IMR-90 (cell line): ENCODE measurements at regions not wholly inside any gene's neighbourhood (a gene's known extent, or its start where the extent isn't known, plus 50 kb on each side); places are given as distances from the start of the nearest gene placed in this dataset.

Experiments
- ATAC-seq: fragments of 200-7000 bp; cut with Tn5 transposase; 2 replicates; pipeline ENCODE4 v1.9.1; 2020; ENCODE audit warnings: low read depth, mild to moderate bottlenecking, moderate library complexity
- BruUV-seq: library from RNA; stranded (reverse); fragments of 400-500 nt; replicated peaks from 2 replicates; lab custom pipeline; 2021; lab: Mats Ljungman, UMichigan
- CTCF ChIA-PET: fragments of 300-600 bp; formaldehyde crosslinking; extraction: SDS; loops from one replicate; lab custom pipeline; 2021; ENCODE audit warnings: antibody characterized with exemption; lab: Yijun Ruan, JAX
- POLR2A ChIA-PET: fragments of 300-600 bp; sonication (Branson Sonifier 250); formaldehyde crosslinking; loops from one replicate; lab custom pipeline; 2022; ENCODE audit warnings: antibody characterized with exemption; ENCODE audit not compliant: unreplicated experiment; lab: Charles Lee
- DNase-seq: peaks from one replicate; pipeline ENCODE4 v3.0.0; 2013
- H2AFZ ChIP-seq: replicated peaks from 2 replicates; pipeline ENCODE3; 2013; ENCODE audit warnings: low read length, mild to moderate bottlenecking; ENCODE audit not compliant: poor library complexity
- H2AK5ac ChIP-seq: 2 replicates; pipeline ENCODE4 v1.6.1; 2013; ENCODE audit warnings: low read depth, low read length, inconsistent platforms
- H2AK9ac ChIP-seq: replicated peaks from 2 replicates; pipeline ENCODE3; 2013; ENCODE audit warnings: mild to moderate bottlenecking, low read depth, low read length, moderate library complexity; ENCODE audit not compliant: poor library complexity
- H2BK120ac ChIP-seq: 2 replicates; pipeline ENCODE4 v1.6.1; 2013; ENCODE audit warnings: low read depth, low read length, inconsistent platforms
- H2BK15ac ChIP-seq: 3 replicates; pipeline ENCODE4 v1.6.1; 2013; ENCODE audit warnings: low read depth, low read length, inconsistent platforms
- H2BK20ac ChIP-seq: 2 replicates; pipeline ENCODE4 v1.6.1; 2013; ENCODE audit warnings: low read depth, mild to moderate bottlenecking, inconsistent platforms, low read length, moderate library complexity
- H2BK5ac ChIP-seq: 2 replicates; pipeline ENCODE4 v1.6.1; 2013; ENCODE audit warnings: mild to moderate bottlenecking, low read depth, low read length, inconsistent platforms; ENCODE audit not compliant: poor library complexity, severe bottlenecking
- H3K14ac ChIP-seq: replicated peaks from 2 replicates; pipeline ENCODE4 v1.6.1; 2013; ENCODE audit warnings: low read depth, low read length, inconsistent platforms
- H3K18ac ChIP-seq: 2 replicates; pipeline ENCODE4 v1.6.1; 2013; ENCODE audit warnings: low read depth, low read length, control low read depth
- H3K23ac ChIP-seq: 2 replicates; pipeline ENCODE4 v1.6.1; 2013; ENCODE audit warnings: low read depth, low read length, inconsistent platforms
- H3K27ac ChIP-seq: 2 replicates; pipeline ENCODE4 v1.5.1; 2013; ENCODE audit warnings: mild to moderate bottlenecking, control low read depth, low read length; ENCODE audit not compliant: insufficient read depth
- H3K27me3 ChIP-seq: 2 replicates; pipeline ENCODE4 v1.6.1; 2013; ENCODE audit warnings: low read length; ENCODE audit not compliant: control insufficient read depth, insufficient read depth
- H3K36me3 ChIP-seq: 2 replicates; pipeline ENCODE4 v1.6.1; 2013; ENCODE audit warnings: low read length, mixed read lengths; ENCODE audit not compliant: control insufficient read depth, insufficient read depth
- H3K4ac ChIP-seq: 2 replicates; pipeline ENCODE4 v1.6.1; 2013; ENCODE audit warnings: low read depth, low read length, inconsistent platforms
- H3K4me1 ChIP-seq: 2 replicates; pipeline ENCODE4 v1.6.1; 2013; ENCODE audit warnings: low read length, mixed read lengths; ENCODE audit not compliant: control insufficient read depth, insufficient read depth
- H3K4me2 ChIP-seq: 2 replicates; pipeline ENCODE4 v1.6.1; 2013; ENCODE audit warnings: low read depth, mild to moderate bottlenecking, control low read depth, low read length, moderate library complexity
- H3K4me3 ChIP-seq: 2 replicates; pipeline ENCODE4 v1.5.1; 2013; ENCODE audit warnings: low read depth, mild to moderate bottlenecking, control low read depth, low read length, moderate library complexity; ENCODE audit not compliant: insufficient read depth
- H3K56ac ChIP-seq: 2 replicates; pipeline ENCODE4 v1.6.1; 2013; ENCODE audit warnings: low read length, inconsistent platforms; ENCODE audit not compliant: insufficient read depth; ENCODE audit errors: extremely low read depth
- H3K79me1 ChIP-seq, 2 experiments: 2 replicates each; pipeline ENCODE4 v1.6.1; 2013; ENCODE audit warnings: low read length in 2 of 2, inconsistent platforms in 1 of 2, low read depth in 1 of 2
- H3K9ac ChIP-seq: 2 replicates; pipeline ENCODE4 v1.6.1; 2013; ENCODE audit warnings: low read depth, low read length, control low read depth
- H3K9me1 ChIP-seq: 2 replicates; pipeline ENCODE4 v1.6.1; 2013; ENCODE audit warnings: low read length, inconsistent platforms; ENCODE audit not compliant: insufficient read depth
- H3K9me3 ChIP-seq: 2 replicates; pipeline ENCODE4 v1.6.1; 2013; ENCODE audit warnings: low read length; ENCODE audit not compliant: control insufficient read depth, insufficient read depth
- H4K20me1 ChIP-seq: 2 replicates; pipeline ENCODE4 v1.6.1; 2013; ENCODE audit warnings: low read length, inconsistent platforms; ENCODE audit not compliant: insufficient read depth
- H4K5ac ChIP-seq: 2 replicates; pipeline ENCODE4 v1.6.1; 2013; ENCODE audit warnings: mild to moderate bottlenecking, low read depth, low read length, control low read depth
- H4K8ac ChIP-seq, 2 experiments: 2 replicates each; pipeline ENCODE4 v1.6.1; 2013; ENCODE audit warnings: low read depth in 2 of 2, low read length in 2 of 2, control low read depth in 1 of 2, inconsistent platforms in 1 of 2
- H4K91ac ChIP-seq: 2 replicates; pipeline ENCODE4 v1.6.1; 2013; ENCODE audit warnings: low read depth, low read length, inconsistent platforms; ENCODE audit not compliant: insufficient read depth
- BHLHE40 ChIP-seq: fragments of 150-350 bp; IDR thresholded peaks from 2 replicates; pipeline ENCODE4 v1.6.1; 2016; ENCODE audit warnings: mild to moderate bottlenecking, low read depth, low read length
- CEBPB ChIP-seq: IDR thresholded peaks from 2 replicates; pipeline ENCODE4 v1.6.1; 2012; ENCODE audit warnings: low read depth, low read length, improper control_type of control experiment
- CHD1 ChIP-seq: IDR thresholded peaks from 2 replicates; pipeline ENCODE4 v1.6.1; 2012; ENCODE audit warnings: low read depth, low read length, improper control_type of control experiment
- CTCF ChIP-seq: conservative IDR thresholded peaks from 2 replicates; pipeline ENCODE4 v1.5.1; 2012; ENCODE audit warnings: mild to moderate bottlenecking, low read depth, low read length, improper control_type of control experiment
- ELK1 ChIP-seq: fragments of 150-350 bp; IDR thresholded peaks from 2 replicates; pipeline ENCODE4 v1.6.1; 2016; ENCODE audit warnings: low read depth, mild to moderate bottlenecking, low read length, moderate library complexity, borderline replicate concordance
- FOS ChIP-seq: fragments of 150-350 bp; IDR thresholded peaks from 2 replicates; pipeline ENCODE4 v1.6.1; 2016; ENCODE audit warnings: low read depth, low read length
- MAFK ChIP-seq: IDR thresholded peaks from 2 replicates; pipeline ENCODE4 v1.6.1; 2012; ENCODE audit warnings: low read depth, low read length, improper control_type of control experiment
- MAZ ChIP-seq: IDR thresholded peaks from 2 replicates; pipeline ENCODE4 v1.6.1; 2012; ENCODE audit warnings: low read depth, mild to moderate bottlenecking, low read length, improper control_type of control experiment, moderate library complexity, borderline replicate concordance
- MXI1 ChIP-seq: IDR thresholded peaks from 2 replicates; pipeline ENCODE4 v1.6.1; 2012; ENCODE audit warnings: low read depth, mild to moderate bottlenecking, low read length, moderate library complexity, borderline replicate concordance
- RAD21 ChIP-seq: IDR thresholded peaks from 2 replicates; pipeline ENCODE4 v1.6.1; 2012; ENCODE audit warnings: low read length, improper control_type of control experiment
- USF2 ChIP-seq: fragments of 150-350 bp; IDR thresholded peaks from 2 replicates; pipeline ENCODE4 v1.6.1; 2017; ENCODE audit warnings: mild to moderate bottlenecking, antibody characterized with exemption, low read length, low read depth
- WGBS, 2 experiments: methylation state at CpG; one replicate each; pipeline versions ENCODE4 v1.1.5 to v1.1.7; 2013; ENCODE audit warnings: missing lambda C conversion rate in 2 of 2; ENCODE audit not compliant: insufficient read length in 1 of 2; ENCODE audit errors: extremely low coverage in 2 of 2; 5-methylcytosine and 5-hydroxymethylcytosine counted together
- dilution Hi-C: fragments of 300-500 bp; cut with HindIII; formaldehyde crosslinking; loops from one replicate; pipeline ENCODE4 v1.14.3; 2018; ENCODE audit warnings: low sequenced_read_pairs; ENCODE audit not compliant: unreplicated experiment
- in situ Hi-C: fragments of 300-500 bp; cut with MboI; formaldehyde crosslinking; loops from 3 replicates; pipeline ENCODE4 v1.14.3; 2019; ENCODE audit warnings: low sequenced_read_pairs, inconsistent platforms, mixed read lengths
- intact Hi-C: fragments of 100-400 bp; cut with micrococcal nuclease; formaldehyde crosslinking; loops from 2 replicates; pipeline ENCODE4 v1.10.0; 2022

GRCh38 chr15:58246041-58246440 lies 107.9 kb downstream of the AQP9 start:
- intact Hi-C loops (no loop called here), in situ Hi-C loops (loop anchor here (25.0 kb wide), 1 partner anchor 516 kb away; the partner anchor contains the start of gene MINDY2), dilution Hi-C loops (no loop called here)
- BruUV-seq = no TSS peak
- Histone ChIP-seq H2BK20ac (no peak overlapping the region), H3K9ac (no peak overlapping the region), H2BK120ac (no peak overlapping the region), H4K91ac (no peak overlapping the region), H3K4me1 (no peaks in the 10 kb centered on the region), H3K14ac (no peak overlapping the region), H3K23ac (no peak overlapping the region), H3K4me2 (no peak overlapping the region), H3K4me3 (no peak overlapping the region), H3K27ac (no peak overlapping the region), H4K8ac (no peak overlapping the region), H3K56ac (no peak overlapping the region), H3K9me1 (no peaks in the 10 kb centered on the region), H2AFZ (no peak overlapping the region), H3K9me3 (no peaks in the 10 kb centered on the region), H2BK5ac (no peak overlapping the region), H3K36me3 (no peaks in the 10 kb centered on the region), H3K79me1 (no peaks in the 10 kb centered on the region), H3K4ac (no peak overlapping the region), H2BK15ac (no peak overlapping the region), H3K18ac (no peak overlapping the region), H3K27me3 (no peaks in the 10 kb centered on the region), H2AK9ac (no peak overlapping the region), H4K20me1 (no peaks in the 10 kb centered on the region), H4K5ac (no peak overlapping the region), H2AK5ac (no peak overlapping the region)
- POLR2A ChIA-PET = no interaction called here
- WGBS, 2 experiments = 69% methylated on average over 2 of the region's 3 CpGs; no CpG with 5 or more reads in 1 of the 2 experiments
- CTCF ChIA-PET = no interaction called here
- DNase-seq = no peak
- TF ChIP-seq USF2 (no peak), MXI1 (no peak), ELK1 (no peak), MAZ (no peak), CTCF (no peak), FOS (no peak), MAFK (no peak), CEBPB (no peak), BHLHE40 (no peak), RAD21 (no peak), CHD1 (no peak)
- ATAC-seq = no peak
